ENCODE measurements at regions not wholly inside any gene's neighbourhood (a gene's known extent, or its start where the extent isn't known, plus 50 kb on each side); places are given as distances from the start of the nearest gene placed in this dataset.

DNA sequence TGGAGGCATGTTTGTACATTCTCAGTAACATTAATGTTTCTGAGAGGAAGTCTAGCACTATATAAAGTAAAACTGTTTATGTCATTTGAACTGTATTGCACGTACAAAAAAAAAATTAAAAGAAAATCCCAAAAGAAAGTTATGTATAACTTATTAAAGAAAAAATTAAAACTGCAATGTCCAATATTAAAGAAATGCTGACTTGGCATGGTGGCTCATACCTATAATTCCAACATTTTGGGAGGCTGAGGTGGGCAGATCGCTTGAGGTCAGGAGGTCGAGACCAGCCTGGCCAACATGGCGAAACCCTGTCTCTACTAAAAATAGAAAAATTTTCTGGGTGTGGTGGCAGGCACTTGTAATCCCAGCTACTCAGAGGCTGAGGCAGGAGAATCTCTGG is 178.7 kb upstream of the VIPR2 start:
- TF ChIP-seq POLR2A (IDR thresholded peaks at IDR 0.05): no peak
- TF ChIP-seq, protein P1, sequence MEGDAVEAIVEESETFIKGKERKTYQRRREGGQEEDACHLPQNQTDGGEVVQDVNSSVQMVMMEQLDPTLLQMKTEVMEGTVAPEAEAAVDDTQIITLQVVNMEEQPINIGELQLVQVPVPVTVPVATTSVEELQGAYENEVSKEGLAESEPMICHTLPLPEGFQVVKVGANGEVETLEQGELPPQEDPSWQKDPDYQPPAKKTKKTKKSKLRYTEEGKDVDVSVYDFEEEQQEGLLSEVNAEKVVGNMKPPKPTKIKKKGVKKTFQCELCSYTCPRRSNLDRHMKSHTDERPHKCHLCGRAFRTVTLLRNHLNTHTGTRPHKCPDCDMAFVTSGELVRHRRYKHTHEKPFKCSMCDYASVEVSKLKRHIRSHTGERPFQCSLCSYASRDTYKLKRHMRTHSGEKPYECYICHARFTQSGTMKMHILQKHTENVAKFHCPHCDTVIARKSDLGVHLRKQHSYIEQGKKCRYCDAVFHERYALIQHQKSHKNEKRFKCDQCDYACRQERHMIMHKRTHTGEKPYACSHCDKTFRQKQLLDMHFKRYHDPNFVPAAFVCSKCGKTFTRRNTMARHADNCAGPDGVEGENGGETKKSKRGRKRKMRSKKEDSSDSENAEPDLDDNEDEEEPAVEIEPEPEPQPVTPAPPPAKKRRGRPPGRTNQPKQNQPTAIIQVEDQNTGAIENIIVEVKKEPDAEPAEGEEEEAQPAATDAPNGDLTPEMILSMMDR (IDR thresholded peaks at IDR 0.05 in 4 of 5, conservative IDR thresholded peaks at IDR 0.05 in 1 of 5): no peak
- in situ Hi-C loops (cut with MboI; ENCODE audit: low sequenced_read_pairs in 4 of 4): no loop called here
- DNase-seq: no peak
- Histone ChIP-seq H3K36me3 (no peaks in the 10 kb centered on the region), H3K4me1 (no peaks in the 10 kb centered on the region), H3K4me3 (no peak overlapping the region), H3K27ac (no peak overlapping the region), H3K27me3 (no peaks in the 10 kb centered on the region), H3K9me3 (peaks cover 0 to 6% (median 0%) of the 10 kb centered on the region in 3 donors)
- intact Hi-C loops (cut with DNase I; ENCODE audit: low total_unique reads): no loop called here
- no peak for ATAC-seq

DNA sequence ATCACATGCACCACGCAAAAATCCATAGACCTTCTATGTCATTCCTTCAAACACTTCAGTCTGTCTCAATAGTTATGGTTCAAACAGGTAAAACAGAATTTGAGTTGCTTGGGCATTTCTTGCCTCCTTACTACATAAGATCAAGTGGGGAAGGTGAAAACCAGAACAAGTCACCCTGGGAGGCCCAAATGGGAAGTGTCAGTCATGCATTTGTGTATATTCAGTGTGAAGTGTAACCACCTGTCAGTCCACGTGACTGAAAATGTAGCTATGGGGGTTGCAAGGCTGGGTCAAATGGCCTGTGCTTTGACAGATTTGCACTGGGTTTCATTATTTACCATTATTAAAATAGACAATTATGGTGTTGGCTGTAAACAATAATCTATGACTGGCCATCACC is 176.6 kb upstream of the VIPR2 start:
- no peak for TF ChIP-seq POLR2A (IDR thresholded peaks at IDR 0.05)
- TF ChIP-seq, protein P1 (IDR thresholded peaks at IDR 0.05 in 4 of 5, conservative IDR thresholded peaks at IDR 0.05 in 1 of 5): no peak
- ATAC-seq: no peak
- Histone ChIP-seq H3K4me3 (no peak overlapping the region), H3K36me3 (no peaks in the 10 kb centered on the region), H3K9me3 (no peaks in the 10 kb centered on the region), H3K27me3 (no peaks in the 10 kb centered on the region), H3K4me1 (no peaks in the 10 kb centered on the region), H3K27ac (no peak overlapping the region)
- no peak for DNase-seq
- in situ Hi-C loops (cut with MboI; ENCODE audit: low sequenced_read_pairs in 4 of 4) (no loop called here), intact Hi-C loops (cut with DNase I; ENCODE audit: low total_unique reads) (no loop called here)

DNA sequence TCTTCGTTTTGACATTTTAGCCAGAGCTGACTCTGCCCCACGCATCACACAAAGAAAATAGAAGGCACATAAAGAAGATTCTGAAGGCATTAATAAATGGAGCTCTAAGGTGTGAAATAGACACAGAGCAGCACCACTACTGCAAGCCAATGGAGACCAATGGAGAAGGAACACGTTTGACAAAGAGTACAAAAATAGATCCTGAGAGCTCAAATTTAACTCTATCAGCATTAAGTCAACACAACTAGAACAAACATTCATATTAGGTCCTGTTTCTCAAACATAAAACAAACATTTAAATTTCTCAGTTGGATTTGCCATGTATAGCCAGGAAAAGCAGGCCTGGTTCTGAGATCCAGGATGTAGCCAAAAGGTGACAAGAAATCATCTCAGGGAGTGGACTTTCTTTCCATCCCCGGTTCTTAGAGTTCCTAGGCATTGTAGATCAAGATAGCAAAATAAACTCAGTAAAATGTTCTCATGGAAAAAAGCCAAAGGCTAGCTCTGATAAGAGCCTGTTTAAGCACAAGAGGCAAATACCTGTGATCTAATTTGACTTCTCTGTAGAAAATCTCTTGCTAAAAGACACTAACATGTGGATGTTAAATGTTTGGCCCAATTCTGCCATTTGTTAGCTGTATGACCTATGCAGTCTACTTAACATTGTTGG is 174.2 kb upstream of the VIPR2 start:
- intact Hi-C loops (cut with DNase I; ENCODE audit: low total_unique reads): no loop called here
- ATAC-seq (no peak), DNase-seq (no peak)
- TF ChIP-seq POLR2A (IDR thresholded peaks at IDR 0.05): no peak
- TF ChIP-seq, protein P1 (IDR thresholded peaks at IDR 0.05 in 4 of 5, conservative IDR thresholded peaks at IDR 0.05 in 1 of 5): no peak
- Histone ChIP-seq H3K9me3 (no peaks in the 10 kb centered on the region), H3K27me3 (no peaks in the 10 kb centered on the region), H3K27ac (no peak overlapping the region), H3K4me3 (no peak overlapping the region), H3K36me3 (no peaks in the 10 kb centered on the region), H3K4me1 (no peaks in the 10 kb centered on the region)
- in situ Hi-C loops (cut with MboI; ENCODE audit: low sequenced_read_pairs in 4 of 4): no loop called here

DNA sequence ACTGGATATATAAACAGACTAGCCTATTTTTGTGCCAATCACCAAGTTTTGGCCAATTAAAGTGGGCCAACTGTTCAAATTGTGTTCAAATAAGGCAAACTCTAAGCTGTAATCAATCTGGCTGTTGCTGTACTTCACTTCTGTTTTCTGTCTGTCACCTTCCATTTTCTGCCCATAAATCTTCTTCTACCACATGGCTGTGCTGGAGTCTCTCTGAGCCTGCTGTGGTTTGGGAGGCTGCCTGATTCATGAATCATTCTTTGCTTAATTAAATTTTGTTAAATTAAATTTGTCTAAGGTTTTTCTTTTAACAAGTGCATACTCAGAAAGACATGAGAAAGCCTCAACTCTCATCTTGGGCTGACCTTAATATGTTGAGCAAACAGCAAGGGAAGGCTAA is 172.6 kb upstream of the VIPR2 start:
- Histone ChIP-seq H3K36me3 (no peaks in the 10 kb centered on the region), H3K9me3 (no peaks in the 10 kb centered on the region), H3K27me3 (no peaks in the 10 kb centered on the region), H3K4me3 (no peak overlapping the region), H3K27ac (no peak overlapping the region), H3K4me1 (no peaks in the 10 kb centered on the region)
- TF ChIP-seq POLR2A (IDR thresholded peaks at IDR 0.05): no peak
- TF ChIP-seq, protein P1 (IDR thresholded peaks at IDR 0.05 in 4 of 5, conservative IDR thresholded peaks at IDR 0.05 in 1 of 5): no peak
- in situ Hi-C loops (cut with MboI; ENCODE audit: low sequenced_read_pairs in 4 of 4) (no loop called here), intact Hi-C loops (cut with DNase I; ENCODE audit: low total_unique reads) (no loop called here)
- DNase-seq: no peak
- no peak for ATAC-seq

DNA sequence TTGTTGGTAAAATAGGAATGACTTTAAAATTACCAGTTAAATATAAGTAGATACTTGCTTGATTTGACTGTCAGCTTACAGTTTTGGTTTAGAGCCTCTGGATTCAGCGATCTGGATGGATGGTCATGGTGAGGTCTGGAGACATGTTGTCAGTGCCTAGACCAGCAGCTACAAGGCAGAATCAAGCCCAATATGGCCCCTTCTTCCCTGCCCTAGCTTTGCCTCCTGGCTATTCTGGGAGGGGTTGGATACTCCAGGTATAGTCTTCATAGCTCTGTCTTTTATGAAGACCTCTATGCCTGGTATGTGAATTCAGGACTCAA is 166.5 kb upstream of the VIPR2 start:
- H3K36me3 ChIP-seq: no peaks in the 10 kb centered on the region
- H3K27me3 ChIP-seq: no peaks in the 10 kb centered on the region
- intact Hi-C loops (cut with DNase I; ENCODE audit: low total_unique reads) (no loop called here), in situ Hi-C loops (cut with MboI; ENCODE audit: low sequenced_read_pairs in 4 of 4) (no loop called here)
- TF ChIP-seq, protein P1 (IDR thresholded peaks at IDR 0.05 in 4 of 5, conservative IDR thresholded peaks at IDR 0.05 in 1 of 5): no peak
- TF ChIP-seq POLR2A (IDR thresholded peaks at IDR 0.05): no peak
- ATAC-seq (no peak), DNase-seq (no peak)
- H3K4me3 ChIP-seq: no peak overlapping the region
- H3K4me1 ChIP-seq: no peaks in the 10 kb centered on the region
- no peak overlapping the region for H3K27ac ChIP-seq
- H3K9me3 ChIP-seq: no peaks in the 10 kb centered on the region

Data from gastrocnemius medialis (tissue), 4 donors.